ENCODE measurements at regions not wholly inside any gene's neighbourhood (a gene's known extent, or its start where the extent isn't known, plus 50 kb on each side); places are given as distances from the start of the nearest gene placed in this dataset.

DNA sequence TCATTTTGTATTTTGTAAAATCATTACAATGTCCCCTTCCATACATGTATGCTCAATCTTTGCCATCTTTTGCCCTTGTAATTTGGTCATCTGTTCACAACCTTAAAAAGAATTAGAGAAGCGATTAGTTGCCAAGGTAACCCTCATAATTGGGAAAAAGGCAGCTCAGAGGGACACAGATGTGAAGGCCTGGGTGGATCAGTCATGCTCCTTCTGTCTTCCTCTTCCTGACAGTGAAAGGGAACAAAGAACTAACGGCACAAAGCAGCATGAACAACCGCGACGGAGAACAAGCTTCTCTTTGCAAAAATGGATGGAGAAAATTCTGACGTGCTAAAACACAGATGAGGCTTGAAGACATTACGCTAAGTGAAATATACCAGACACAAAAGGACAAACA, 78.7 kb upstream of the COG2 start:
- TF ChIP-seq ZNF484 (CRISPR knock-in tag; IDR thresholded peaks at IDR 0.05; ENCODE audit: borderline replicate concordance, low read depth), result no peak
- Histone ChIP-seq H3K27me3 (ENCODE audit: control insufficient read depth in 1 of 2, insufficient read depth in 2 of 2, low read length in 2 of 2) (no peaks in the 10 kb centered on the region), H3K4me1 (ENCODE audit: insufficient read depth, low read length) (no peaks in the 10 kb centered on the region), H2AFZ (ENCODE audit: low read length) (no peak overlapping the region), H3K27ac (ENCODE audit: extremely low read length, insufficient read depth, low read length) (no peak overlapping the region), H3K79me2 (ENCODE audit: insufficient read depth, low read length) (no peaks in the 10 kb centered on the region), H3K4me2 (ENCODE audit: low read depth, low read length) (no peak overlapping the region), H3K9me3 (ENCODE audit: low read length) (no peaks in the 10 kb centered on the region), H3K36me3 (replicated peaks in 1 of 2; ENCODE audit: control insufficient read depth in 1 of 2, insufficient read depth in 2 of 2, low read length in 2 of 2) (no peaks in the 10 kb centered on the region), H3K4me3 (replicated peaks in 1 of 3; ENCODE audit: insufficient read depth in 1 of 3, low read depth in 2 of 3, low read length in 3 of 3) (no peak overlapping the region), H3K9ac (ENCODE audit: insufficient read depth, low read depth, low read length) (no peak overlapping the region), H4K20me1 (ENCODE audit: insufficient read depth, low read length) (no peaks in the 10 kb centered on the region)
- FAIRE-seq, result no peak
- BruUV-seq (replicated peaks), result no TSS peak
- intact Hi-C loops (cut with micrococcal nuclease; ENCODE audit: unreplicated experiment) (no loop called here), in situ Hi-C loops (cut with HindIII; ENCODE audit: extremely low pct_ligation_motif_present, low pct_unique_long_range_greater_than_20kb) (no loop called here)
- ChIA-PET CTCF (ENCODE audit: low intra/inter-chr PET ratio, low total read pairs) (no interaction called here), POLR2A (no interaction called here)
- WGBS (ENCODE audit: low lambda C conversion rate), result 70% methylated on average over 7 of the region's 7 CpGs
- no peak for ATAC-seq
- no peak for DNase-seq (ENCODE audit: low spot score)

DNA sequence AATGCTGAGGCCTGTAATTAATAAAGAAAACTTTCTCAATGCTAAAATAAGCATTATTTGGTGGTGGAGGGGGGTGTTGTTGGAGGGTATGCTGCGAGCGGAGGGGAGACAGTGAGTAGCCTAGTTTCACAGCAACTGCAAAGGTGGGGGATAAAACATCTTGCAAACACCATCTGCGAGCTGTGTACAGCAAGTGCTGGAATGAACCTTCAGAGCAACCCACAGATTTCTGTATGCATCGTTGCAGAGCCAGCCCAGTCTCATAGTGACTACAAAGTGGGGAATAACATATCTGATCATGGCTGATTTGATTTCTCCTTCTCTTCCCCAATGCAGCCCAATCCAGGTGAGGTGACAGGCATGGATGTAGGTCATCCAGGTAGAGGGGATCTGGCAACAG, 80.7 kb upstream of the COG2 start:
- H3K9ac ChIP-seq (ENCODE audit: insufficient read depth, low read depth, low read length), result no peak overlapping the region
- CTCF ChIA-PET (ENCODE audit: low intra/inter-chr PET ratio, low total read pairs), result no interaction called here
- no peak overlapping the region for H3K4me2 ChIP-seq (ENCODE audit: low read depth, low read length)
- FAIRE-seq (no peak), DNase-seq (ENCODE audit: low spot score) (no peak), ATAC-seq (no peak)
- H3K4me3 ChIP-seq (replicated peaks in 1 of 3; ENCODE audit: insufficient read depth in 1 of 3, low read depth in 2 of 3, low read length in 3 of 3), result no peak overlapping the region
- H3K4me1 ChIP-seq (ENCODE audit: insufficient read depth, low read length), result no peaks in the 10 kb centered on the region
- in situ Hi-C loops (cut with HindIII; ENCODE audit: extremely low pct_ligation_motif_present, low pct_unique_long_range_greater_than_20kb) (no loop called here), intact Hi-C loops (cut with micrococcal nuclease; ENCODE audit: unreplicated experiment) (no loop called here)
- WGBS (ENCODE audit: low lambda C conversion rate), result 0% methylated on average over 4 of the region's 4 CpGs
- no peaks in the 10 kb centered on the region for H4K20me1 ChIP-seq (ENCODE audit: insufficient read depth, low read length)
- POLR2A ChIA-PET, result no interaction called here
- no peaks in the 10 kb centered on the region for H3K9me3 ChIP-seq (ENCODE audit: low read length)
- TF ChIP-seq MIER2 (CRISPR knock-in tag; IDR thresholded peaks at IDR 0.05), result no peak
- TF ChIP-seq ZNF607 (CRISPR knock-in tag; IDR thresholded peaks at IDR 0.05; ENCODE audit: borderline replicate concordance), result no peak
- TF ChIP-seq TRIM24 (CRISPR knock-in tag; IDR thresholded peaks at IDR 0.05), result no peak
- no peak for TF ChIP-seq PHF20 (CRISPR knock-in tag; IDR thresholded peaks at IDR 0.05)
- TF ChIP-seq, protein P1, sequence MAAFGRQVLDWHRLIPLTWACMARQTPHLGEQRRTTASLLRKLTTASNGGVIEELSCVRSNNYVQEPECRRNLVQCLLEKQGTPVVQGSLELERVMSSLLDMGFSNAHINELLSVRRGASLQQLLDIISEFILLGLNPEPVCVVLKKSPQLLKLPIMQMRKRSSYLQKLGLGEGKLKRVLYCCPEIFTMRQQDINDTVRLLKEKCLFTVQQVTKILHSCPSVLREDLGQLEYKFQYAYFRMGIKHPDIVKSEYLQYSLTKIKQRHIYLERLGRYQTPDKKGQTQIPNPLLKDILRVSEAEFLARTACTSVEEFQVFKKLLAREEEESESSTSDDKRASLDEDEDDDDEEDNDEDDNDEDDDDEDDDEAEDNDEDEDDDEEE (CRISPR knock-in tag; IDR thresholded peaks at IDR 0.05), result no peak
- no peak for TF ChIP-seq ZNF224 (CRISPR knock-in tag; IDR thresholded peaks at IDR 0.05)
- no peak for TF ChIP-seq KMT2B (CRISPR knock-in tag; IDR thresholded peaks at IDR 0.05)
- no peak for TF ChIP-seq POLR2G (IDR thresholded peaks at IDR 0.05; ENCODE audit: low read depth, low read length)
- no peak for TF ChIP-seq KDM1A (CRISPR knock-in tag; IDR thresholded peaks at IDR 0.05)
- TF ChIP-seq MLXIP (CRISPR knock-in tag; IDR thresholded peaks at IDR 0.05; ENCODE audit: borderline replicate concordance), result no peak
- BruUV-seq (replicated peaks), result no TSS peak
- H3K79me2 ChIP-seq (ENCODE audit: insufficient read depth, low read length), result no peaks in the 10 kb centered on the region
- no peaks in the 10 kb centered on the region for H3K36me3 ChIP-seq (replicated peaks in 1 of 2; ENCODE audit: control insufficient read depth in 1 of 2, insufficient read depth in 2 of 2, low read length in 2 of 2)
- no peaks in the 10 kb centered on the region for H3K27me3 ChIP-seq (ENCODE audit: control insufficient read depth in 1 of 2, insufficient read depth in 2 of 2, low read length in 2 of 2)
- no peak overlapping the region for H2AFZ ChIP-seq (ENCODE audit: low read length)
- H3K27ac ChIP-seq (ENCODE audit: extremely low read length, insufficient read depth, low read length), result no peak overlapping the region

Measured in HepG2 (cell line).